ENCODE measurements at regions not wholly inside any gene's neighbourhood (a gene's known extent, or its start where the extent isn't known, plus 50 kb on each side); places are given as distances from the start of the nearest gene placed in this dataset.

GRCh38 chr15:95946241-95946640 is 384.3 kb upstream of the NR2F2 start:
- TF ChIP-seq JUND (IDR thresholded peaks at IDR 0.05): no peak
- TF ChIP-seq, protein P1, sequence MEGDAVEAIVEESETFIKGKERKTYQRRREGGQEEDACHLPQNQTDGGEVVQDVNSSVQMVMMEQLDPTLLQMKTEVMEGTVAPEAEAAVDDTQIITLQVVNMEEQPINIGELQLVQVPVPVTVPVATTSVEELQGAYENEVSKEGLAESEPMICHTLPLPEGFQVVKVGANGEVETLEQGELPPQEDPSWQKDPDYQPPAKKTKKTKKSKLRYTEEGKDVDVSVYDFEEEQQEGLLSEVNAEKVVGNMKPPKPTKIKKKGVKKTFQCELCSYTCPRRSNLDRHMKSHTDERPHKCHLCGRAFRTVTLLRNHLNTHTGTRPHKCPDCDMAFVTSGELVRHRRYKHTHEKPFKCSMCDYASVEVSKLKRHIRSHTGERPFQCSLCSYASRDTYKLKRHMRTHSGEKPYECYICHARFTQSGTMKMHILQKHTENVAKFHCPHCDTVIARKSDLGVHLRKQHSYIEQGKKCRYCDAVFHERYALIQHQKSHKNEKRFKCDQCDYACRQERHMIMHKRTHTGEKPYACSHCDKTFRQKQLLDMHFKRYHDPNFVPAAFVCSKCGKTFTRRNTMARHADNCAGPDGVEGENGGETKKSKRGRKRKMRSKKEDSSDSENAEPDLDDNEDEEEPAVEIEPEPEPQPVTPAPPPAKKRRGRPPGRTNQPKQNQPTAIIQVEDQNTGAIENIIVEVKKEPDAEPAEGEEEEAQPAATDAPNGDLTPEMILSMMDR (IDR thresholded peaks at IDR 0.05): no peak
- TF ChIP-seq, protein P2, sequence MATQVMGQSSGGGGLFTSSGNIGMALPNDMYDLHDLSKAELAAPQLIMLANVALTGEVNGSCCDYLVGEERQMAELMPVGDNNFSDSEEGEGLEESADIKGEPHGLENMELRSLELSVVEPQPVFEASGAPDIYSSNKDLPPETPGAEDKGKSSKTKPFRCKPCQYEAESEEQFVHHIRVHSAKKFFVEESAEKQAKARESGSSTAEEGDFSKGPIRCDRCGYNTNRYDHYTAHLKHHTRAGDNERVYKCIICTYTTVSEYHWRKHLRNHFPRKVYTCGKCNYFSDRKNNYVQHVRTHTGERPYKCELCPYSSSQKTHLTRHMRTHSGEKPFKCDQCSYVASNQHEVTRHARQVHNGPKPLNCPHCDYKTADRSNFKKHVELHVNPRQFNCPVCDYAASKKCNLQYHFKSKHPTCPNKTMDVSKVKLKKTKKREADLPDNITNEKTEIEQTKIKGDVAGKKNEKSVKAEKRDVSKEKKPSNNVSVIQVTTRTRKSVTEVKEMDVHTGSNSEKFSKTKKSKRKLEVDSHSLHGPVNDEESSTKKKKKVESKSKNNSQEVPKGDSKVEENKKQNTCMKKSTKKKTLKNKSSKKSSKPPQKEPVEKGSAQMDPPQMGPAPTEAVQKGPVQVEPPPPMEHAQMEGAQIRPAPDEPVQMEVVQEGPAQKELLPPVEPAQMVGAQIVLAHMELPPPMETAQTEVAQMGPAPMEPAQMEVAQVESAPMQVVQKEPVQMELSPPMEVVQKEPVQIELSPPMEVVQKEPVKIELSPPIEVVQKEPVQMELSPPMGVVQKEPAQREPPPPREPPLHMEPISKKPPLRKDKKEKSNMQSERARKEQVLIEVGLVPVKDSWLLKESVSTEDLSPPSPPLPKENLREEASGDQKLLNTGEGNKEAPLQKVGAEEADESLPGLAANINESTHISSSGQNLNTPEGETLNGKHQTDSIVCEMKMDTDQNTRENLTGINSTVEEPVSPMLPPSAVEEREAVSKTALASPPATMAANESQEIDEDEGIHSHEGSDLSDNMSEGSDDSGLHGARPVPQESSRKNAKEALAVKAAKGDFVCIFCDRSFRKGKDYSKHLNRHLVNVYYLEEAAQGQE (IDR thresholded peaks at IDR 0.05; ENCODE audit: low read depth, low read length): no peak
- no peak for TF ChIP-seq ELF1 (IDR thresholded peaks at IDR 0.05)
- TF ChIP-seq USF2 (IDR thresholded peaks at IDR 0.05; ENCODE audit: borderline replicate concordance, low read depth, low read length): no peak
- TF ChIP-seq MEF2A (IDR thresholded peaks at IDR 0.05; ENCODE audit: borderline replicate concordance, low read depth): no peak
- no peak for TF ChIP-seq RFX5 (IDR thresholded peaks at IDR 0.05; ENCODE audit: low read length)
